Smooth muscle cell (in vitro differentiated cells): ENCODE measurements at regions not wholly inside any gene's neighbourhood (a gene's known extent, or its start where the extent isn't known, plus 50 kb on each side); places are given as distances from the start of the nearest gene placed in this dataset.

Source experiments
- DNase-seq: peaks from one replicate; lab custom pipeline; 2025; ENCODE audit not compliant: unreplicated experiment; lab: John Stamatoyannopoulos, UW
- H2AFZ ChIP-seq: fragments of 200-600 bp; sonication (generic); 2 replicates; pipeline ENCODE4 v1.6.0; 2016; ENCODE audit warnings: antibody characterized with exemption, low read depth, mild to moderate bottlenecking
- H3F3A ChIP-seq: fragments of 200-600 bp; sonication (generic); 2 replicates; pipeline ENCODE4 v1.6.0; 2017; ENCODE audit warnings: antibody characterized with exemption, low read depth
- H3K27ac ChIP-seq: fragments of 200-600 bp; sonication (generic); 2 replicates; pipeline ENCODE4 v1.5.1; 2016; ENCODE audit warnings: low read depth, mild to moderate bottlenecking
- H3K27me3 ChIP-seq: fragments of 200-600 bp; sonication (generic); 2 replicates; pipeline ENCODE4 v1.6.1; 2016; ENCODE audit warnings: low read depth, mild to moderate bottlenecking
- H3K36me3 ChIP-seq: fragments of 200-600 bp; sonication (generic); 2 replicates; pipeline ENCODE4 v1.5.1; 2016; ENCODE audit warnings: low read depth
- H3K4me1 ChIP-seq: fragments of 200-600 bp; sonication (generic); 2 replicates; pipeline ENCODE4 v1.5.1; 2016; ENCODE audit warnings: low read depth
- H3K4me2 ChIP-seq: fragments of 200-600 bp; sonication (generic); 2 replicates; pipeline ENCODE4 v1.6.0; 2016; ENCODE audit warnings: mild to moderate bottlenecking
- H3K4me3 ChIP-seq: fragments of 200-600 bp; sonication (generic); 2 replicates; pipeline ENCODE4 v1.5.1; 2016; ENCODE audit warnings: mild to moderate bottlenecking
- H3K79me2 ChIP-seq: fragments of 200-600 bp; sonication (generic); 2 replicates; pipeline ENCODE4 v1.6.0; 2016; ENCODE audit warnings: low read depth, mild to moderate bottlenecking
- H3K9ac ChIP-seq: fragments of 200-600 bp; sonication (generic); 2 replicates; pipeline ENCODE4 v1.6.0; 2016; ENCODE audit warnings: low read depth
- H3K9me3 ChIP-seq: fragments of 200-600 bp; sonication (generic); replicated peaks from 2 replicates; pipeline ENCODE4 v1.5.1; 2016; ENCODE audit warnings: low read depth
- H4K20me1 ChIP-seq: fragments of 200-600 bp; sonication (generic); 2 replicates; pipeline ENCODE4 v1.6.0; 2016; ENCODE audit warnings: low read depth
- CTCF ChIP-seq: fragments of 200-600 bp; sonication (generic); IDR thresholded peaks from 2 replicates; pipeline ENCODE4 v1.5.1; 2017; ENCODE audit warnings: borderline replicate concordance, mild to moderate bottlenecking, antibody characterized with exemption; ENCODE audit not compliant: insufficient read depth, poor library complexity, severe bottlenecking
- WGBS: methylation state at CpG from one replicate; pipeline ENCODE4 v1.1.7; 2016; ENCODE audit warnings: low lambda C conversion rate; 5-methylcytosine and 5-hydroxymethylcytosine counted together

DNA sequence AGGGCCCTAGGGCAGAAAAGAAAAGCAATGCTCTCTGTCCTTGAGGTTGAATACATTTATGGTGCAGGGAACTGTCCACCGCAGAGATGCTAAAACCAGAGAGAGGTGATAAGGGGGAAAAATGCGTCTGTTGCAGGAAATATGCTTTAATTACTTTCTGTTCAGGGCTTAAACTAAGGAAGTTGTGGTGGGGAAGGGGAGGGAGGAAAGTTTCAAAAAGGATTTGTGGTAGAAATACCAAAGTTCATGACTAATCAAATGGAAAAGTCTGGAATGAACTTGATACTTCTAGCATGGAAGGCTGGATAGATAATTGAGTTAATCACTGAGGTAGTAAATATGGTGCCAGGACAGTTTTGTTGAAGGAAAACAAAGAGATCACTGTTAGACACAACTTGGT is 99.0 kb downstream of the ASB9 start:
- TF ChIP-seq CTCF: no peak
- no peaks in the 10 kb centered on the region for H3K36me3 ChIP-seq
- no peaks in the 10 kb centered on the region for H4K20me1 ChIP-seq
- H3K4me2 ChIP-seq: peak overlapping the region; percentile 26
- no peaks in the 10 kb centered on the region for H3K4me1 ChIP-seq
- peak overlapping the region; percentile 41 for H3K27ac ChIP-seq
- no peaks in the 10 kb centered on the region for H3K27me3 ChIP-seq
- H2AFZ ChIP-seq: no peak overlapping the region
- H3F3A ChIP-seq: peaks cover 5% of the 10 kb centered on the region
- H3K79me2 ChIP-seq: no peaks in the 10 kb centered on the region
- no peaks in the 10 kb centered on the region for H3K9me3 ChIP-seq
- H3K4me3 ChIP-seq: no peak overlapping the region
- no peak overlapping the region for H3K9ac ChIP-seq
- WGBS: 33% methylated on average over 2 of the region's 2 CpGs
- no peak for DNase-seq

- no peak for TF ChIP-seq CTCF
- Histone ChIP-seq H3F3A (peaks cover 5% of the 10 kb centered on the region), H3K79me2 (no peaks in the 10 kb centered on the region), H3K9me3 (no peaks in the 10 kb centered on the region), H3K4me3 (no peak overlapping the region), H3K4me2 (no peak overlapping the region), H3K27me3 (no peaks in the 10 kb centered on the region), H2AFZ (no peak overlapping the region), H3K4me1 (no peaks in the 10 kb centered on the region), H4K20me1 (no peaks in the 10 kb centered on the region), H3K27ac (no peak overlapping the region), H3K9ac (no peak overlapping the region), H3K36me3 (no peaks in the 10 kb centered on the region)
- DNase-seq: no peak
- WGBS: 77% methylated on average over 3 of the region's 3 CpGs
Observed at GRCh38 chrX:15167826-15168225, 102.1 kb downstream of the ASB9 start.

GRCh38 chrX:15165832-15166231 is 104.1 kb downstream of the ASB9 start:
- TF ChIP-seq CTCF: no peak
- no peak overlapping the region for H3K27ac ChIP-seq
- no peak overlapping the region for H3K4me2 ChIP-seq
- no peaks in the 10 kb centered on the region for H3K27me3 ChIP-seq
- DNase-seq: no peak
- no peaks in the 10 kb centered on the region for H3K79me2 ChIP-seq
- no peaks in the 10 kb centered on the region for H3K4me1 ChIP-seq
- no peaks in the 10 kb centered on the region for H4K20me1 ChIP-seq
- WGBS: 73% methylated on average over 4 of the region's 4 CpGs
- no peaks in the 10 kb centered on the region for H3K36me3 ChIP-seq
- no peak overlapping the region for H3K4me3 ChIP-seq
- H3F3A ChIP-seq: peaks cover 2% of the 10 kb centered on the region
- H2AFZ ChIP-seq: no peak overlapping the region
- H3K9ac ChIP-seq: no peak overlapping the region
- H3K9me3 ChIP-seq: no peaks in the 10 kb centered on the region

DNA sequence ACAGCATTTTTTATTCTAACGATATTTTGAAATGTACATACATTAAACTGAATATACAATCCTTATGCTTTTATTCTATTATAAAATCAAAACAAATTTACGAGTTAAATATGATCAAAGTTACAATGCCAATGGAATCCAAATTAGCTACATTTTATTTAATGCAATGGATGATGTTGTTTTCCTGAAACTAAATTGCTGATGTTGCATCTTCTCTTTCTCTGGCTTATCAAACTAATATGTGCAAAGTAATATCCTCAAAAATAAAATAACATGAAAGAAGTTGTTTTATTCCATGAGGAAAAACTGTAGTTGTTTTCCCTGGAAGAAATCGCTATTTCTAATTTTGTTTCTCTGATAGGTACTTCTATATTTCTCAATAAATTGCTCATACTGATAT is 106.8 kb downstream of the ASB9 start:
- Histone ChIP-seq H3K9ac (no peak overlapping the region), H3K4me2 (no peak overlapping the region), H3K36me3 (no peaks in the 10 kb centered on the region), H3K9me3 (no peaks in the 10 kb centered on the region), H3K4me1 (no peaks in the 10 kb centered on the region), H4K20me1 (no peaks in the 10 kb centered on the region), H2AFZ (no peak overlapping the region), H3K4me3 (no peak overlapping the region), H3K27me3 (no peaks in the 10 kb centered on the region), H3F3A (no peaks in the 10 kb centered on the region), H3K27ac (no peak overlapping the region), H3K79me2 (no peaks in the 10 kb centered on the region)
- TF ChIP-seq CTCF: no peak
- no peak for DNase-seq
- 67% methylated on average over 3 of the region's 3 CpGs for WGBS
